ENCODE measurements at regions not wholly inside any gene's neighbourhood (a gene's known extent, or its start where the extent isn't known, plus 50 kb on each side); places are given as distances from the start of the nearest gene placed in this dataset.

GRCh38 chr4:52202251-52202779 is 151.2 kb downstream of the SPATA18 start:
- Histone ChIP-seq H3K4me3 (ENCODE audit: low read length) (no peak overlapping the region), H3K27me3 (ENCODE audit: control insufficient read depth, insufficient read depth, low read length, poor library complexity, severe bottlenecking) (no peaks in the 10 kb centered on the region), H3K27ac (ENCODE audit: low read depth, low read length) (no peak overlapping the region), H3K4me1 (ENCODE audit: control insufficient read depth, insufficient read depth, low read length) (peaks cover 7% of the 10 kb centered on the region), H3K9ac (ENCODE audit: extremely low read depth, low read length, poor library complexity, severe bottlenecking) (no peak overlapping the region), H3K9me3 (ENCODE audit: control insufficient read depth, low read length) (no peaks in the 10 kb centered on the region), H3K36me3 (ENCODE audit: control insufficient read depth, insufficient read depth, low read length) (no peaks in the 10 kb centered on the region)
- H3K4me1 Mint-ChIP-seq: peaks cover 14% of the 10 kb centered on the region
- no peaks in the 10 kb centered on the region for H3K36me3 Mint-ChIP-seq (ENCODE audit: low read depth)
- H3K27ac Mint-ChIP-seq: no peak overlapping the region
- H3K4me3 Mint-ChIP-seq: no peak overlapping the region
- no peaks in the 10 kb centered on the region for H3K27me3 Mint-ChIP-seq (ENCODE audit: insufficient read depth)
- H3K9me3 Mint-ChIP-seq: no peaks in the 10 kb centered on the region
- peak; percentile 79 for DNase-seq
- 20 to 47% methylated on average over 3 to 4 of the region's 4 CpGs for WGBS, 2 experiments (ENCODE audit: insufficient coverage in 1 of 2, insufficient read length in 1 of 2)
- TF ChIP-seq CTCF (conservative IDR thresholded peaks at IDR 0.05): no peak

GRCh38 chr4:52202931-52203330 is 151.8 kb downstream of the SPATA18 start:
- peaks cover 14% of the 10 kb centered on the region for H3K4me1 Mint-ChIP-seq
- Histone ChIP-seq H3K36me3 (ENCODE audit: control insufficient read depth, insufficient read depth, low read length) (no peaks in the 10 kb centered on the region), H3K9me3 (ENCODE audit: control insufficient read depth, low read length) (no peaks in the 10 kb centered on the region), H3K4me3 (ENCODE audit: low read length) (no peak overlapping the region), H3K27ac (ENCODE audit: low read depth, low read length) (no peak overlapping the region), H3K27me3 (ENCODE audit: control insufficient read depth, insufficient read depth, low read length, poor library complexity, severe bottlenecking) (no peaks in the 10 kb centered on the region), H3K4me1 (ENCODE audit: control insufficient read depth, insufficient read depth, low read length) (peaks cover 7% of the 10 kb centered on the region), H3K9ac (ENCODE audit: extremely low read depth, low read length, poor library complexity, severe bottlenecking) (no peak overlapping the region)
- H3K36me3 Mint-ChIP-seq (ENCODE audit: low read depth): no peaks in the 10 kb centered on the region
- peaks cover under 1% of the 10 kb centered on the region for H3K9me3 Mint-ChIP-seq
- no peak for TF ChIP-seq CTCF (conservative IDR thresholded peaks at IDR 0.05)
- WGBS, 2 experiments (ENCODE audit: insufficient coverage in 1 of 2, insufficient read length in 1 of 2): 89% methylated on average over 1 of the region's 1 CpG; no CpG with 5 or more reads in 1 of the 2 experiments
- no peak overlapping the region for H3K27ac Mint-ChIP-seq
- DNase-seq: no peak
- no peaks in the 10 kb centered on the region for H3K27me3 Mint-ChIP-seq (ENCODE audit: insufficient read depth)
- no peak overlapping the region for H3K4me3 Mint-ChIP-seq

DNA sequence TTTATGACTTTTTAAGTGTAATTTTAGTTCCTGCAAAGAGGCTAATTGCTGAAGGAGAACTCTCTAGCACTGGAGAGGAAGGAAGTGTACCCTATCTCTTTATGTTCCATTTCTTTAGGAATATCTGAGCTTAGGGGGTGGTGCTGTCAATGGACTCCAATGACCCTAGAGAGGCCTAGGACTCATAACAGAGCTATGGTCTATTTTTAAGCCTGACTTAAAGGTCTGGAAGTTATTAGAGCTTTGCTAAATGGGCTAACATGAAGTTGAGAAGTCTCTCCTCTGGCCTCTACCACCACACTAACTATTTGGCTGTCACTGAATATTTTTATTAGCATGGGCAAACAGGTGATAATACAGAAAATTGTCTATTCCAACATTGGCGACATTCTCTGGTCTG is 152.2 kb downstream of the SPATA18 start:
- H3K36me3 Mint-ChIP-seq (ENCODE audit: low read depth): no peaks in the 10 kb centered on the region
- H3K4me3 Mint-ChIP-seq: no peak overlapping the region
- no peak overlapping the region for H3K9ac ChIP-seq (ENCODE audit: extremely low read depth, low read length, poor library complexity, severe bottlenecking)
- H3K27me3 ChIP-seq (ENCODE audit: control insufficient read depth, insufficient read depth, low read length, poor library complexity, severe bottlenecking): no peaks in the 10 kb centered on the region
- no peak for DNase-seq
- H3K36me3 ChIP-seq (ENCODE audit: control insufficient read depth, insufficient read depth, low read length): no peaks in the 10 kb centered on the region
- peaks cover 2% of the 10 kb centered on the region for H3K9me3 Mint-ChIP-seq
- peaks cover 7% of the 10 kb centered on the region for H3K4me1 ChIP-seq (ENCODE audit: control insufficient read depth, insufficient read depth, low read length)
- no peak overlapping the region for H3K27ac ChIP-seq (ENCODE audit: low read depth, low read length)
- 100% methylated on average over 1 of the region's 1 CpG; no CpG with 5 or more reads in 1 of the 2 experiments for WGBS, 2 experiments (ENCODE audit: insufficient coverage in 1 of 2, insufficient read length in 1 of 2)
- no peak overlapping the region for H3K27ac Mint-ChIP-seq
- no peak overlapping the region for H3K4me3 ChIP-seq (ENCODE audit: low read length)
- H3K27me3 Mint-ChIP-seq (ENCODE audit: insufficient read depth): no peaks in the 10 kb centered on the region
- H3K9me3 ChIP-seq (ENCODE audit: control insufficient read depth, low read length): no peaks in the 10 kb centered on the region
- H3K4me1 Mint-ChIP-seq: peaks cover 10% of the 10 kb centered on the region
- no peak for TF ChIP-seq CTCF (conservative IDR thresholded peaks at IDR 0.05)
